Kidney glomerular epithelial cell (primary cell): ENCODE measurements at regions not wholly inside any gene's neighbourhood (a gene's known extent, or its start where the extent isn't known, plus 50 kb on each side); places are given as distances from the start of the nearest gene placed in this dataset.

ENCODE experiments used
- DNase-seq: peaks from one replicate; lab custom pipeline; 2025; lab: John Stamatoyannopoulos, UW

DNA sequence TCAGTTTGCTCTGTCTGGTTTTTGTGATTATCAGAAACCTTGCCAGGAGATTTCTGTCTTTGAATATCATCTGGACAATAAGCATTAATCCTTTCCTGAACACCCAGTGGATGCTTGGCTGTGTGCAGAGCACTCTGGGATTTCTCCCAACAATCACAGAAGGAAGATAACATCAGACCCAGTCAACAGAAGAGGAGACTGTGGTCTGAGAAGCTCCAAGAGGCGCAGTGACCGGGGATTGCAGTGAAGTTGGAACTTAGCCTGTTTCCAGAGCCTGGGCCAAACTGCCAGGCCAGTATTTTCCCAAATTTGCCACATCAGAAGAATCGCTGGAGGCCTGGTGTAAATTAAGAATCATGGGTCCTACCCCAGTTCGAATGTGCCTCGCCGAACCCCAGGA, 264.7 kb downstream of the C16orf95 start:
- DNase-seq: no peak

DNA sequence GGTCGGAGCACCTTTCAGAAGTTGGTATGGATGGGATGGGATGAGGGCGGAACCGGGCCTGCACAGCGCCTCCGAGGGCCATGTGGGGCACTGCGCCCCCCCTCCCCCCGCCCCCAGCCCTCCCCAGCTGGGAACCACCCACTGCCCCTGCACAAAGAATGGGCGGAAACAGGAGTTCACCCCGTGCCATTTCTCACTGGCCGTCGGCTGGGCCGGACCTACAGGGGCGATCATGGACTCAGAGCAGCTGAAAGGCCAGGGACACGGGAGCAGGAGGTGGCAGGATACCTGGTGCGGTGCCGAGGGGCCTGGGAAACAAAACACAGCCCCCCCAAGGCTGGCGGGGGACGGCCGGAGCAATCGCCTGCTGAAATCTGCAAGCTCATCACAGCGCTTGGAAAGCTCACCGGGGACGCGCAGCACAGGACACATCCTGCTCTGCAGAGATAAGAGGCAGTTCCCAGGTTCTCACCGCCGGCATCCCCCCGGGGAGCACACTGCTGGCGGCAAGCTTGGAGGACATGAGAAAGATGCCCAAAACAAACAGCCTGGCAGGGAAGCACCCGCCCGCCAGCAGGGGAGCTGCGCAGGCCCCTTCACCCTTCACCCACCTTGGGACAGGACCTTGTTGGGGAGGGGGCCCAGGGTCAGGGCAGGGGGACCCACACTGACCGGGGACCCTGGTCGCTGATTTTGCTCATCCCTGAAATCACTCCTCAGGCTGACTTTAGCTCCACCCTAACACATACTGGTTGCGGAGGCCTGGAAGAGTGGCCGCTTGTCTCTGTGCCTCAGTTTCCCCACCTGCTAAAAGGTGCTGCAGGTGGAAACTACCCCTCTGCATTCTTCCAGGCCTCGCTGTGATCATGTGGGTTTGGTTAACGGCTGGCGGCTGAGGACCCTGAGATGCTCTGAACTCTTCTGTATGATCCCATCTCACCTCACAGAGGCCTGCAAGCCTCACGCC, 263.9 kb downstream of the C16orf95 start:
- no peak for DNase-seq

DNA sequence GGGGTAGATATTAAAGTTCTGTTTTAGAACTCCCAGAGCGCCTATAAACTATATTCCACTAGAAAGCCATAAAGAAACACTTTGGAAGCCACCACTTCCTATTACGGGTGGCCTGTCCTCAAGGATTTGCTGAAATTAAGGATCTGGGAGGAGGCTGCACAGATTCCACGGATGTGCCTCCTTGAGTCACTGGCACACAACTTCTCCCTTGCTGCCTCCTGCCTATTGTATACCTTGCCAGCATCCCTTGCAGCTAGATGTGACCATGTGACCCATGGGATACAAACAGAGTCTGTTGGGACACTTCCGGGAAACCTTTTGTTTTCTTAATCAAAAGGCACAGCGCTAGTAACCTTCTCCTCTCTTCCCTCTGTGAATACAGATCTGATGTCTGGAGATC, 263.0 kb downstream of the C16orf95 start:
- DNase-seq: no peak

DNA sequence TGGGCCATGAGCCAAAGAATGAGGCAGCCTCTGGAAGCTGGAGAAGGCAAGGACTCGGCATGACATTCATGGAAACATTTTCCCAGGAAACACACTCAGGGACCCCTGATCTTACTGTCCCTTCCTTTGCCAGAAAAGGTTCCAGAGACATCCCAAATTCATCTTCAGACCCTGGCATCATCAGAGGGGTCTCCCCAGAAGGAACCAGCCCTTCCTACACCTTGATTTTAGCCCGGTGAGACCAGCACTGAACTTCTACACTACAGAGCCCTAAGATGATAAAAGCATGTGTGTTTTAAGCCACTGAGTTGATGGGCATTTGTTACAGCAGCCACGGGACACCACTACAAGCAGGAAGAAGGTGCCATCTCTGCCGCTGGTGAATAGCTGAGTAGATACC, 262.3 kb downstream of the C16orf95 start:
- DNase-seq: no peak

DNA sequence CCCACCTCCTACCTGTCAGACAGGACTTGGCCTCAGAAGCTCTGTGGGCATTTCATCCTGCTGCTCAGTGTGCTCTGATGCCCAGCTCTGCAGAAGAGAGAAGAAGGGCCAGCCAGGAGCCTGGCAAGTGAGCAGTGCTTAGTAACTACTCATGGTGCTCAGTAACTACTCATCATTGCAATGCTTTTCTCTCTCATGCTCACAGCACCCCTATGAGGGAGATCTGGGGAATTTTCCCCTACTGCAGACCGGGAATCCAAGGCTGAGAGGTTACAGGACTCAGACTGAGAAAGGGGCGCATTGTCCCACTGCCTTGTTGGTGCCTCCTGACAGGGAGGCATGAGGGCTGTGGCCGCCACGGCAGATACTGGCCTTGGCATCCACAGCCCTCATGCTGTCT, 261.1 kb downstream of the C16orf95 start:
- DNase-seq: peak; percentile 16

DNA sequence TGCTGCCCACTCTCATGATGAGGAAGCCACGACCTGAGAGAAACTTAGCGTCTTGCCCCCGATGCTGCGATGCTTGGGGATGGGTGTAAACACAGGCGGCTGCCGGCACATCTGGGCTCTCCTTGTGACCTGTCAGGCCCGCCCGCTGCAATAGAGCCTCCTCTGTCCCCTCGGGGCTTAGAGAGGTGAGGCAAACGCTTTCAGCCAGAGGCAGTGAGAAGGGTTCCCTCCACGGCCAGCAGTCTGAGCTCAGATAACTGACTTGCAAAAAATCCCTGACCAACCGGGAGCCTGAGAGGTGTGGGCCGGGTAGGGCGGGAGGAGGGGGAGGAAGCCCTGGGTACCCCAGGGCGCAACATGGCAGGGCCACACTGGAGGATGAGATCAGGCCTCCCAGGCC, 260.6 kb downstream of the C16orf95 start:
- no peak for DNase-seq

DNA sequence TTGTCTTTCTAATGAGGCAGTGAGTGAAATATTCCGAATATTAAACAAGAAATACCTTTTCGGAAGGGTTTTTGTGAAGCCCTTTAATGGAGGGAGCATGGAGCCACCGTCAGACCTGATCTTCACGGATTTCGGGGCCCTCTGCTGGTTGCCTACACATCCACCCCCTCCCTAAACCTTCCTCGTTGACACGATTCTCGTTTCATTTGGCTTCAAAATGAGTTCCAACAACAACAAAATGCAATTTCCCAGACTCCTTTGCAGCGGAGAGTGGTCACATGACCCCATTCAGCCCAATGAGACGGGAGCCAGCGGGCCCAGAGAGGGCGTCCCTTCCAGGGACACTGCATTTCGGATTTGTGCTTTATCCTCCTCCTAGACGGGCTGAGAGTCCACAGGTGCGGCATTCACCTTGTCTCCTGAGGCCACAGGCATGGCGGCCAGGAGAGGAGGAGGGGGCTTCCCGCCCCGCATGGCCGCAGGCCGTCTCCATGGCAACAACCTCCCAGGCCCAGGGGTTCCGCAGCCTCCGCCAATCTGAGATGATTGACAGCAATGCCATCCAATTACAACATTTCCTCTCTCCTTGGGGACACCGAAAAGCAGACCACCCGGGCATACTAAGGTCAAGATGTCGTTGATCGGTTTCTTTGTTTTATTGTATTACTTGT, 259.8 kb downstream of the C16orf95 start:
- no peak for DNase-seq

DNA sequence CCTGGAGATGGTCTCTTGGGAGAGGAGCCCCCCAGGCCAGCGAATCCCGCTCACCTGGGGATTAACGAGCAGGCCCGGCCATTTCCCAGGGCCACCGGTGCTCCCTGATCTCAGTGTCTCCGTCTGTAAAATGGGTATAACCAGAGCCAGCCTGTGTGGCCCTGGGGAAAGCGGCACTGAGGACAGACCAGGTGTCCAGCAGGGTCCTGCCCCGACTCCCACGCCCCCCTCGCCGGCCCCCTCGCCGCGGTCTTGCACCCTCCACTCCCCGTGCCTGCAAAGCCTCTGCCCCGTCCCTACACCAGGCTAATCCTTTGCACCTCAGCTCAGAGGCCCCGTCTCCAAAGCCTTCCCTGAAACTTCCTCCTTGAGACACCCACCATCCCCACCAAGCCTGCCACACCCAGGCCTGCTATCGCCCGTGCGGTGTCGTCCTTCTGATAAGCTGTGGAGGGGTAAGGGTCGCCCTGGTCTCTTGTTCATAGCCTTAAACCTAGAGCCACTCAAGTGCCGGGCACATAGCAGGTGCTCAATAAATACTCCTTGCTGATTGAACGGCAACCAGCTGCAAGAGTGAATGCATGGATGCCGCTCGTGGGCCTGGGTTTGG, 259.1 kb downstream of the C16orf95 start:
- no peak for DNase-seq

DNA sequence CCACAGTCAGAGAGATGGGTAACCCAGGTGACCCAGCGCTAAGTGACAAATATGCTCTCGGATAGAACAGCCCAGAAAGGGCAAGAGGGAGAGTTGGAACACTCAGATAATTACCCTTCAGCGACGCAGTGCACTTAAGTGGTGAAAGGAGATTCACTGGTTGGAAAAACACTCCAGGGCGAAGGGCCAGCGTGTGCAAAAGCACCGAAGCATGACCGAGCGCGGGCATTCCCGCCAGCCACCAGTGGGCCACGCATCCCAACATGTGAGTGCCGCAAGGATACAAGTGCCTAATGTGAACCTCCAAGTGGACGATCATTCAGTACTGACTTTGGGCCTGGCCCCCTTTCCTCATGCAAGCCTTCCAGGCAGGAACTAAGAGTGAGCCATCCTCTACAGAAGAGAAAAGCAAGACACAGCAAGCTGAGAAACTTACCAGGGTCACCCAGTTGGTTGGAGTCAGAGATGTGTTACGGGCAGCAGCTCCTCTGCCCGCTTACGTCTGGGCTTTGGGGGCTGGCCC, 258.4 kb downstream of the C16orf95 start:
- no peak for DNase-seq

DNA sequence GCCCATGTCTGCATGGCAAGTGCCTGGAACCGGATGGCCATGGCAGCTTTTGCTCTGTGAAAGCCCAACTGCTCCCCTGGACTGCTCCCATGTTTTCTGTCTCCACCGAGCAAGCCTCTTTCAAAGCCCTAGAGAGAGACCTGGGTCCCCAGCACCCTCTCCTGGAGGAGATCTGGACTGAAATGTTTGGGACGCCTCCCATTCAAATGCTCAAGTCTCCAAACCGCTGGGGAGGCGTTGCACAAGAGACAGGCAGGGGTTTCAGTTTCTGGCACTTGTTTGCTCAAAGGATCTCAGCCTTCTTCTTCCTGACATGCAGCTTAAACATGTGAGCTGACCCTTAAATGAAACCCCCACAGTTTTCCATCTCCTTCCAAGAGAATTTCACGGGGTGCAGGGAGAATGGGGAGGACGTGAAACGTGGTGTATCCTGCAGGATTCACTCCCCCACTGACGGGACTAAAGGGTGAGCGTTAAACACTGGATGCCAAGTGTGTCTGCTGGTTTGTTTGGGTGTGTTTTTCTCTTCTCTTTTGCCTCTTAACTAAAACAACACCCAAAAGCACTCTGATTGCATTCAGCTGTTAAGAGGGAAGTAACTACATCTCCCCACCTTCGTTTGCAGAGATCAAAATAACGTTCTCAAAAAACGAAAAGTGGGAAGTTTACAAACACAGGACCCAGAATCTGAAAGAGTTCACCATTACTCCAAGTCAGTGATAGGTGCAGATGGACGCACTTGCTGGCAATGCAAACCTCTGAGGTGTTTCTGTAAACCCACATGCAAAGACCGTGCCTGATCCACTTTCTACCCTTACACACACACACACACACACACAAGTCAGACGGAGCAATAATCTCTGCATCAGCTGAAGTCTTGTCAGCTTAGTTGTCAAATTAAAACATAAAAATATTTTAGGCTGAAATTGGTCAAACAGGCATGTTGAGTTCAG, 256.9 kb downstream of the C16orf95 start:
- peak; percentile 53 for DNase-seq

DNA sequence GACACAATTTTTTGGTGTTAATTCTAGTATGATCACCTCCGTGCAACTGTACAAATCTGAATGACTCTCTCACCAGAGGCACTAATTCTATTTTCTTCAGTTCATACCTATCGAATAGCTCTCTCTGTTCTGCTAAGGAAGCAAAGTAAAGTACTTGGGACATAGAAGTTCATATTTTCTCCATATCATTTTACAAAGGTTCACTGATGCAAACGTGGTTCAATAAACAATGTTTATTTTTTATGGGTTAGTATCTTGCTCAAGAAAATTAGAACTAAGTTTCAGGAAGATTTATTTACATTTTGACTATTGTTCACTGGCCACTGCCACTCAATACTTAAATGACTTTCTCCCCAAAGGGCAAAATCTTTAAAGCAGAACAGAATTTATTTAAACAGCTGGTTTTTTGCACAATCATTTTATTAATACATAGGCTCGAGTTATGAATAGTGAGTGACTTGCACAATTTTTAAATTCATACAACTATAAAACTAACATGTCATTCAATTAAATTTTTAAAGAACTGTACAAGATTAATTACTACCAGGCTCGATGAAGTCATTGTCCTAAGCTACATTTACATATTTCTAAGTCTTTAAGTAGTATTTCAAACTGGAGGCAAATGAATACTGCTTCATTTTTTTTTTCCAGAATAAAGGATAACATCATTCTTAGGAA, 255.8 kb downstream of the C16orf95 start:
- no peak for DNase-seq

DNA sequence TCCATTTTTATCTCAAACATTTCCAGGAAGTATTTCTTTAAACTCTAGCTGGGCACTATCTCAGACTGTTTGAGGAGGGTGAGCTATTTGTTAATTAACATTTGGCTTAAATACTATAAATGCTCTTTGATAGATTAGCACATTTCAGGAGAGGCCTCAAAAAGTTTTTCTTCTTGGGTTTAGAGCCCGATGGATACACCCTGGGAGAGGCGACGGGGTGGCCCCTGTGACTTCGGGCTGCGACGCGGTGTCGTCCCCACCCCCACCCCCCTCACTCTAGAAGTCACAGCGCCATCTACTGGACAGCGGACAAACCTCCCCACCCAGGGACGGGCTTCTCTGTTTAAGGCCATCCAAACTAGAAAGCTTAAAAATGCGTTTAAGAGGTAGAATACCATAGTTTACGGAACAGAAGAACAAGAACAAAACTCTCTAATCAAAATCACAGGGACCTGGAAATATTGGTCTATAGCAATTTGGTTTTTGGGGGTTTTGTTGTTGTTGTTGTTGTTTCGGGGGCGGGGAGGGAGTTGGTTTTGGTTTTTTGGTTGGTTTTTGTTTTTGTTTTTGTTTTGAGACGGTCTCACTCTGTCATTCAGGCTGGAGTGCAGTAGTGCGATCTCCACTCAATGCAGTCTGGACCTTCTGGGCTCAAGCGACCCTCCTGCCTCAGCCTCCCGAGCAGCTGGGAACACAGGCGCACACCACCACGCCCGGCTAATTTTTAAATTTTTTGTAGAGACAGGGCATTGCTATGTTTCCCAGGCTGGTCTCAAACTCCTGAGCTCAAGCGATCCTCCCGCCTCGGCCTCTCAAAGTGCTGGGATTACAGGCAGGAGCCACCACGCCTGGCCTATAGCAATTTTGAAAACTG, 254.4 kb downstream of the C16orf95 start:
- peak; percentile 38 for DNase-seq

DNA sequence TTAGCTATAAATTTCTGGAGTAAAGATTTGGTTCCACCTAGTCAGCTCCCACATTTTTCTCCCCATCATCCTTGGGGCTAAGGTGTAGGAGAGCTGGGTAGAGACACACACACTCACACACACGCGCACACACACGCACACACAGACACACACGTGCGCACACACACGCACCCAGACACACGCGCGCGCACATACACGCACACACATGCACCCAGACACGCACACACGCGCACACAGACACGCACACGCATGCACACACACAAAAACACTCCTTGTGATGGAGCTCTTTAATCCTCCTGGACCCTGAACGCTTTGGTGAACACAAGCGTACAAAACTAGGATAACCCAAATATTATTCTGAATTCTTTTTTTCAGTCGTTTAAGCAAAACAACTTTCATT, 253.6 kb downstream of the C16orf95 start:
- DNase-seq: no peak

DNA sequence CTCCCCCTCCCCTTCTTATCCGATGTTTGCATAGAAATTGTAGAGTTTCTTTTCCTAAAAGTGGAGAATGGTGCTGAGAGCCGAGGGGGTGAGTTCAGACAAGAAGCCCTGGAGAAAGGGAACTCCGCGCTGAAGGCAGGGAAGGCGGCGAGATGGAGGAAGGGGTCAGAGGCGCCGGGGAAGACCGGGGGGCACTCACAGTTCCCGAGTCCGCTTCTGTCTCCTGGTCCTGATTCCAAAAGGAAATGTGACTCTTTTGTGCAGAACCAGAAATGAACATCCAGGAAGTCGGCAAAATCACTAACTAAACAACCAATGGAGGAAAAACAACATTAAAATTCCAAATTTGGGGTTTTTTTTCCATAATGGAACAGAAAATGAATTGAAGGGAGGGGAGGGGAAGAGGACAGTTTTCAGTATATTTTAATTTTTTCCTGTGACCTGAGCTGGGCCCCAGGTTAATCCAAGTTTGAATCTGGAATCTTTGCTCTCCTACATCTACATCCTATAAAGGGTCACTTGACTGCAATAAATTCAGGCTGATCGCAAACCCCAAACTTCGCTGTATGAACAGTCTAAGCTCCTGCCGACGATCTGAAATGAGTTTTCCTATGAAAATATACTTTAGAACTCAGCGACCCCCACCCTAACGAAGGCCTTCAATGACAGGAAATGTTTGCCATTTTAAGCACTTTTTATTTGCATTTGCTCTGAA, 252.3 kb downstream of the C16orf95 start:
- no peak for DNase-seq

DNA sequence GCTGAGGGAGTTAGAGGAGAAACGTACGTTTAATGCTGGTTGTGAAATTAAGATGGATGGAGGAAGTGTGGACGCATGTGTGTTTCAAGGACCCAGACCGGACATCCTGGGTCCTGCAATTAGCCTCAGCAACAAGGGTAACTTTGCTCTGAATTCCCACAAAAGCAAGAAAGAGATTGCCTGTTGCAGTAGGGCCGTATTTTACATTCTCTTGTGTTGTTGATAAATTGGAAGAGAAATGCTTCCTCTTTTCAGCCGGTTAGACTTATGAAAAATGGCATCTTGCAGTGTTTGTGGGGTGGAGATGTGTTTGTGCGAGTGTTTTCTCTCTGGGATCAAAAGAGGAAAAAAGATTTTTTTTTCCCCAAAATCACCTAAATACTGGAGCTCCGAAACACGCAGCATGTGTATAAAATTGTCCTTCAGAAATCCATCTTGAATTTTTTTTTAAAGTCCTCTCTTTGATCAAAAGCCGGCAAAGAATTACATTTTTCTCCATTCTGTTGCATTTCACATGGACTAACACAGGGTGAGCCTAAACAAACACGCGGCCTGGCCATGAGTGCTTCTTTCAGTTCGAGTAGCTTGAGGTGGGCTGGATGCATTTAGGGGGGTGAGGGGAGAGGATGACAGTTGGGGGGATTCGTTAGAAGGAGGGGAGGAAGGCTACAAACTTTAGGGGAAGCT, 251.6 kb downstream of the C16orf95 start:
- no peak for DNase-seq

DNA sequence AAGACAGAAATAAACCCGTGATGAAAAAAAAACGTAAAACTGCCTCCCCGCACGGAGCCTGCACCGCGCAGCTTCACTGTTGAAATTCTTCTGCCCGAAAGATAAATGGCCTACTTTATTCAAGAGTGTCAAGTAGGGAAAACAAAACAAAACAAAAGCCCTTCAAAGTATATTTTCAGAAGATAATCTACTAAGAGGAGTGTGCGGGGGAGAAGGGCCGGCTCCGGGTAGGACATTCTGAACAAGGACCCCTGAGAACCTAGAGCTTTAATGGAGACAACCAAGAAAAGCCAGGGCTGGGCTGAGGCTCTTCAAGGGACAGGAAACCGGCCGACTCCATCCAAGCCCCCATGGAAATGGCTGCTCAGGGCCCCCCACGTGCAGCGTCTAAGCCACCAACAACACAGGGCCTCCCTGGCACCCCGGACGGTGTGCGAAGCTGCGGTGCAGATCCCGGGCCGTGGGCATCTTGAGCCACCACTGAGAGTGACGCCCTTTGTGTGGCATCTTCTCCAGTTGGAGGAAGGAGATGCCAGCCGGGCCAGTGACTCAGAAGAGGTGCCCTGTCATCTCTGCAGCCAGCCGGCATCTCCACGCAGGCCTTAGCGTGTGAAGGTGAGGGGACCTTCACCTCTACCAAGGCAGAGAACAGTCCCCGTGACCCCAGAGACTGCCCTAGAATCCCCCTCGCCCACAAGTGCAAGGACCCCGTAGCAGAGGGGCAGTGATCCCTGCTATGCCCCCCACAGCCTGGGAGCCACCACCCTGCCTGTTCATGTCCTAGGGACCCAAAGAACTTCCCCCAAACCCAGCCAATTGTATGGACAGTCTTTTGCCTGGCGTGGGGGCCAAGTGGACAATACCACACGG, 250.8 kb downstream of the C16orf95 start:
- no peak for DNase-seq

DNA sequence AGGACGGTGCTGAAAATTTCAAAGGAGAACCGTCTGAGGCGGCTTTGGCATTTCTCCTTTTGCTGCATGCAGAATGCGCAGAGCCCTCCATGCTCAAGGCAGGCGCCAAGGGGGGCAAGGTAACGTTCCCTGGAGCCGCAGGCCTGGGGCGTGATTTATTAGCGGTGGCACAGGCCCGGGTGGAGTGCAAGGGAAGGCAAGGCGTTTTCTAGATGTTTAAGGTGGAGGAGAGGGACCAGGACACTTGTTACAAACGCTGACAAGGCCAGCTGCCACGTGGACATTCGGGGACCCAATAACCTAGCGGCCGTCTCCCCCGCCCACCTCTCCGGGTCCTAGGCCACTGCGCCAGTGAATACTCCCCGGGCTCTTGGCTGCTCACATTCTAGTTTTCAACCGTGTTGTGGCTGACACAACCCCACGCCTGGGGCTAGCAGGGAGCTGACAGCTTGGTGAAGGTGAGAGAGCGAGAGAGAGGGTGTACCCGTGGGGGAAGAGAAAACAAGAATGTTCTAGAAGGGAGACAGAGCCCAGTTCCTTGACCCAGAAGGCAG, 250.1 kb downstream of the C16orf95 start:
- DNase-seq: no peak
